H9 (cell line): ENCODE measurements at regions not wholly inside any gene's neighbourhood (a gene's known extent, or its start where the extent isn't known, plus 50 kb on each side); places are given as distances from the start of the nearest gene placed in this dataset.

Source experiments
- DNase-seq: peaks from one replicate; pipeline ENCODE4 v3.0.0-alpha.2; 2017
- H2AFZ ChIP-seq: one replicate; pipeline ENCODE4 v1.6.1; 2013; ENCODE audit warnings: mild to moderate bottlenecking, low read length, control low read depth, moderate library complexity
- H2AK5ac ChIP-seq: 2 replicates; pipeline ENCODE4 v1.6.1; 2013; ENCODE audit warnings: low read length, control low read depth, mixed read lengths; ENCODE audit not compliant: insufficient read length
- H2BK120ac ChIP-seq: one replicate; pipeline ENCODE4 v1.6.1; 2013; ENCODE audit warnings: low read depth, mild to moderate bottlenecking, low read length, control low read depth, inconsistent platforms; ENCODE audit not compliant: poor library complexity, severe bottlenecking
- H2BK12ac ChIP-seq: 2 replicates; pipeline ENCODE4 v1.6.1; 2013; ENCODE audit warnings: low read length, control low read depth, mixed read lengths, low read depth; ENCODE audit not compliant: insufficient read length
- H2BK15ac ChIP-seq: 2 replicates; pipeline ENCODE4 v1.6.1; 2013; ENCODE audit warnings: low read depth, low read length, control low read depth
- H2BK20ac ChIP-seq: one replicate; pipeline ENCODE4 v1.6.1; 2013; ENCODE audit warnings: low read depth, mild to moderate bottlenecking, low read length, control low read depth, inconsistent platforms; ENCODE audit not compliant: poor library complexity, severe bottlenecking
- H2BK5ac ChIP-seq: 2 replicates; pipeline ENCODE4 v1.6.1; 2013; ENCODE audit warnings: low read length, control low read depth, mixed read lengths; ENCODE audit not compliant: insufficient read length
- H3K14ac ChIP-seq: 2 replicates; pipeline ENCODE4 v1.6.1; 2013; ENCODE audit warnings: low read length, control low read depth; ENCODE audit not compliant: insufficient read depth
- H3K18ac ChIP-seq: 2 replicates; pipeline ENCODE4 v1.6.1; 2013; ENCODE audit warnings: low read depth, mild to moderate bottlenecking, mixed read lengths, low read length, control low read depth; ENCODE audit not compliant: insufficient read length
- H3K23ac ChIP-seq: 2 replicates; pipeline ENCODE4 v1.6.1; 2013; ENCODE audit warnings: low read length, control low read depth, mixed read lengths, low read depth; ENCODE audit not compliant: insufficient read length
- H3K23me2 ChIP-seq: 2 replicates; pipeline ENCODE4 v1.6.1; 2013; ENCODE audit warnings: low read depth, mild to moderate bottlenecking, mixed read lengths, low read length, control low read depth; ENCODE audit not compliant: insufficient read length, poor library complexity, severe bottlenecking
- H3K27ac ChIP-seq: 2 replicates; pipeline ENCODE4 v1.5.1; 2013; ENCODE audit warnings: low read length, control low read depth, mixed read lengths, low read depth; ENCODE audit not compliant: insufficient read length
- H3K27me3 ChIP-seq: 2 replicates; pipeline ENCODE4 v1.6.1; 2013; ENCODE audit warnings: low read length, control low read depth, inconsistent platforms; ENCODE audit not compliant: insufficient read depth
- H3K4ac ChIP-seq: 2 replicates; pipeline ENCODE4 v1.6.1; 2013; ENCODE audit warnings: low read depth, mild to moderate bottlenecking, control low read depth, inconsistent platforms, low read length, moderate library complexity
- H3K4me1 ChIP-seq: 2 replicates; pipeline ENCODE4 v1.6.1; 2013; ENCODE audit warnings: low read length, control low read depth, inconsistent platforms; ENCODE audit not compliant: insufficient read depth
- H3K4me2 ChIP-seq: 2 replicates; pipeline ENCODE4 v1.6.1; 2013; ENCODE audit warnings: low read length, control low read depth, mixed read lengths; ENCODE audit not compliant: insufficient read length, insufficient read depth
- H3K56ac ChIP-seq: 2 replicates; pipeline ENCODE4 v1.6.1; 2013; ENCODE audit warnings: low read depth, mild to moderate bottlenecking, mixed read lengths, low read length, control low read depth; ENCODE audit not compliant: insufficient read length
- H3K79me1 ChIP-seq: 2 replicates; pipeline ENCODE4 v1.6.1; 2013; ENCODE audit warnings: low read depth, mild to moderate bottlenecking, moderate library complexity, low read length, control low read depth, inconsistent platforms; ENCODE audit not compliant: insufficient read depth, poor library complexity, severe bottlenecking
- H3K79me2 ChIP-seq: 2 replicates; pipeline ENCODE4 v1.6.1; 2013; ENCODE audit warnings: low read length, control low read depth, inconsistent platforms; ENCODE audit not compliant: insufficient read depth
- H3K9ac ChIP-seq: 2 replicates; pipeline ENCODE4 v1.6.1; 2013; ENCODE audit warnings: low read length, control low read depth, mixed read lengths; ENCODE audit not compliant: insufficient read length; ENCODE audit errors: extremely low read depth
- H3K9me3 ChIP-seq: one replicate; pipeline ENCODE4 v1.6.1; 2013; ENCODE audit warnings: low read depth, low read length, inconsistent platforms; ENCODE audit not compliant: control insufficient read depth
- H3T11ph ChIP-seq: one replicate; pipeline ENCODE4 v1.6.1; 2013; ENCODE audit warnings: mild to moderate bottlenecking, low read length, control low read depth, inconsistent platforms
- H4K20me1 ChIP-seq: one replicate; pipeline ENCODE4 v1.6.1; 2013; ENCODE audit not compliant: control insufficient read depth, insufficient read length, insufficient read depth
- H4K5ac ChIP-seq: 2 replicates; pipeline ENCODE4 v1.6.1; 2013; ENCODE audit warnings: low read depth, mild to moderate bottlenecking, mixed read lengths, low read length, control low read depth; ENCODE audit not compliant: insufficient read length
- H4K8ac ChIP-seq: replicated peaks from 2 replicates; pipeline ENCODE4 v1.6.1; 2013; ENCODE audit warnings: low read length, control low read depth, mixed read lengths, low read depth; ENCODE audit not compliant: insufficient read length
- H4K91ac ChIP-seq: 2 replicates; pipeline ENCODE4 v1.6.1; 2013; ENCODE audit warnings: low read depth, mild to moderate bottlenecking, moderate library complexity, mixed read lengths, low read length, control low read depth; ENCODE audit not compliant: insufficient read length
- H3K27ac Mint-ChIP-seq, 3 experiments: 2 replicates in 2 of 3; 3 replicates in 1 of 3; pipeline ENCODE4 v1.8.0; 2020 to 2021; ENCODE audit warnings: mixed read lengths in 3 of 3, mild to moderate bottlenecking in 1 of 3, moderate library complexity in 1 of 3
- H3K27me3 Mint-ChIP-seq: 2 replicates; pipeline ENCODE4 v1.8.0; 2021; ENCODE audit warnings: low read depth, mild to moderate bottlenecking, moderate library complexity, mixed read lengths
- H3K36me3 Mint-ChIP-seq, 3 experiments: 2 replicates in 2 of 3; 3 replicates in 1 of 3; pipeline ENCODE4 v1.8.0; 2020 to 2021; ENCODE audit warnings: low read depth in 3 of 3, mixed read lengths in 3 of 3; ENCODE audit not compliant: insufficient read depth in 1 of 3
- H3K4me1 Mint-ChIP-seq, 2 experiments: 2 replicates each; pipeline ENCODE4 v1.8.0; 2020; ENCODE audit warnings: mixed read lengths in 2 of 2
- H3K4me3 Mint-ChIP-seq, 2 experiments: 2 replicates in 1 of 2; 3 replicates in 1 of 2; pipeline ENCODE4 v1.8.0; 2020 to 2021; ENCODE audit warnings: mild to moderate bottlenecking in 2 of 2, mixed read lengths in 2 of 2, moderate library complexity in 1 of 2
- H3K9me3 Mint-ChIP-seq, 2 experiments: 2 replicates in 1 of 2; 3 replicates in 1 of 2; pipeline ENCODE4 v1.8.0; 2020; ENCODE audit warnings: mild to moderate bottlenecking in 2 of 2, mixed read lengths in 2 of 2, moderate library complexity in 1 of 2
- CTCF ChIP-seq: fragments of 200-600 bp; sonication (generic); conservative IDR thresholded peaks from 3 replicates; pipeline ENCODE4 v1.8.0; 2021; ENCODE audit warnings: antibody characterized with exemption, mild to moderate bottlenecking
- WGBS: extraction: QIAGEN DNeasy Blood & Tissue Kit; methylation state at CpG from one replicate; pipeline ENCODE4 v1.1.7; 2013; ENCODE audit warnings: missing lambda C conversion rate, low lambda C conversion rate, mixed read lengths; ENCODE audit not compliant: insufficient read length; ENCODE audit errors: extremely low coverage; 5-methylcytosine and 5-hydroxymethylcytosine counted together

DNA sequence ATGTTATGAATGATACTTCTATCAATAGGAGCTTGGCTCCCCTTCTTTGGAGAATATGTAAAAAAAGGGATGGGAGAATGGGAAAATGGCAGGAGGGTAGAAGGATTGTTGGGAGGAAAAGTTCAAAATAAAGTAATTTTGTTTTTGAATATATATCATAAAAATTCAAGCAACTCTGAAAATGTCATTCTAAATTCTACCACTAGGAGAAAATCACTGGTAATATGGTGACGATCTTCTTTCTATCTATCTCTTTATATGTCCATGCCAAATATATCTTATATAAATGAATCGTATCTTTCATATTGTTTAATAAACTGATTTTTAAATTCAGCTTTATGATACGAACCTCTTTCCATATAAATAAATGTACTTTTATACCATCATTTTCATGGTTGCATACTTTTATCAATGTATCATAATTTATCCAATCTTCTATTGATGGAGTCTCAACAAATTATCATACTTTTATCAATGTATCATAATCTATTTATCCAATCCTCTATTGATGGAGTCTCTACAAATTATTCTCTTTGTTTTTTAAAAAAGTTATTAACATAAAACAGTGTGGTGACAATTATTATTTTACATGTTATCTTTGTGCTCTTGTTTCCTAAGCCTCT is 73.7 kb upstream of the MARK1 start:
- Histone ChIP-seq H4K8ac (no peak overlapping the region), H3K18ac (no peak overlapping the region), H4K91ac (no peak overlapping the region), H3K79me1 (no peaks in the 10 kb centered on the region), H2BK20ac (no peak overlapping the region), H3K27me3 (no peaks in the 10 kb centered on the region), H3K4ac (no peak overlapping the region), H2BK12ac (no peak overlapping the region), H3K4me1 (no peaks in the 10 kb centered on the region), H2BK15ac (no peak overlapping the region), H4K20me1 (no peaks in the 10 kb centered on the region), H2BK120ac (no peak overlapping the region), H2AFZ (no peak overlapping the region), H4K5ac (no peak overlapping the region), H3K9me3 (no peaks in the 10 kb centered on the region), H3K27ac (no peak overlapping the region), H3K23me2 (no peaks in the 10 kb centered on the region), H3K56ac (no peak overlapping the region), H3K23ac (no peak overlapping the region), H3K14ac (no peak overlapping the region), H3T11ph (no peak overlapping the region), H3K79me2 (no peaks in the 10 kb centered on the region), H3K4me2 (no peak overlapping the region), H2AK5ac (no peak overlapping the region), H3K9ac (no peak overlapping the region), H2BK5ac (no peak overlapping the region)
- TF ChIP-seq CTCF = peak; percentile 60
- Mint-ChIP-seq H3K36me3 (no peaks in the 10 kb centered on the region), H3K27me3 (no peaks in the 10 kb centered on the region; the same call in 1 of the 2 replicates), H3K4me3 (no peak overlapping the region), H3K4me1 (peaks cover 15 to 22% of the 10 kb centered on the region in 2 experiments), H3K27ac (no peak overlapping the region), H3K9me3 (no peaks in the 10 kb centered on the region)
- WGBS = no CpG with 5 or more reads among the region's 3 CpGs
- DNase-seq = no peak
